Central memory CD8-positive, alpha-beta T cell (primary cell): ENCODE measurements at regions not wholly inside any gene's neighbourhood (a gene's known extent, or its start where the extent isn't known, plus 50 kb on each side); places are given as distances from the start of the nearest gene placed in this dataset.

Experiments used
- ATAC-seq: fragments of 150-1000 bp; cut with Tn5 transposase; replicated peaks from 2 replicates; pipeline ENCODE4 v1.10.0; 2022; ENCODE audit warnings: mild to moderate bottlenecking, moderate FRiP score, moderate number of reproducible peaks; ENCODE audit not compliant: poor library complexity, severe bottlenecking; ENCODE audit errors: extremely low read depth
- DNase-seq, 2 donors: peaks; one replicate each; pipeline ENCODE4 v3.0.0; 2021; ENCODE audit warnings: low spot score in 2 of 2
- H3K27ac Mint-ChIP-seq: one replicate; pipeline ENCODE4 v1.8.0; 2022; ENCODE audit warnings: low read depth, mild to moderate bottlenecking, moderate library complexity, mixed read lengths
- H3K27me3 Mint-ChIP-seq: one replicate; pipeline ENCODE4 v1.8.0; 2022; ENCODE audit warnings: mixed read lengths
- H3K36me3 Mint-ChIP-seq: one replicate; pipeline ENCODE4 v1.8.0; 2022; ENCODE audit warnings: mild to moderate bottlenecking, moderate library complexity, mixed read lengths; ENCODE audit not compliant: insufficient read depth
- H3K4me1 Mint-ChIP-seq: one replicate; pipeline ENCODE4 v1.8.0; 2022; ENCODE audit warnings: mixed read lengths
- H3K4me3 Mint-ChIP-seq: one replicate; pipeline ENCODE4 v1.8.0; 2022; ENCODE audit warnings: mild to moderate bottlenecking, moderate library complexity, mixed read lengths
- H3K9me3 Mint-ChIP-seq: one replicate; pipeline ENCODE4 v1.8.0; 2022; ENCODE audit warnings: mixed read lengths

DNA sequence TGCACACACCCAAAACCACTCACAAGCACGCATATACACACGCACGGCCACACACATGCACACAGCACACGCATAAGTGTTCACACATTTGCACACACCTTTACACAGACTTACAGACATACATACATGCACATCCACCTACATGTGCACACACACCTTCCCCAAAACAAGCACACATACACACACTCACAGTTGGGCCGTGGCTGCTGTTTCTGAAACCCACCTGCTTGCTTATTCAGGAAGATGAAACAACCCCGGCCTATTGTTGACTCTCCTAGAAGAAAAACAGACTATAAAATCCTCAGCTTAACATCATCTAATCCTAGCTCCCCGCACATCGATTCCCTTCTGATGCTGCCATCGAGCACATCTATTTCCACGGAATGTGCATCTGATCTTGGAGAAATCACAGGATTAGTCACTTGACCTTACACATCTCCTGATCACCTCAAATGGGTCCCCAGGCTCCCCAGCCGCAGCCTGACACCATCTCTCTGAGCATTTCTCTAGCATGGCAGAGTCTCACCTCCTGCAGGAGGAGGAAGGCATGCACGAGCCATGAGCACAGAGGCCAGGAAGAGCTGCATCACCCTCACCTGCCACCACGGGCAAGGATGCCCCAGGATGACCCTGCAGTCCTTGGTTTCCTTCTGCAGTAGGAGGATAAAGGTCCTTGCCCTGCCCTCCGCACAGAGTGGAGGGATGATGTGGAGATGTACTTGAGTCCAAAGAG lies 105.8 kb upstream of the CDH5 start:
- Mint-ChIP-seq H3K27me3 (peaks cover 26% of the 10 kb centered on the region), H3K4me1 (no peaks in the 10 kb centered on the region), H3K4me3 (no peak overlapping the region), H3K36me3 (peaks cover 1% of the 10 kb centered on the region), H3K9me3 (no peaks in the 10 kb centered on the region), H3K27ac (no peak overlapping the region)
- DNase-seq (no peak), ATAC-seq (no peak)

DNA sequence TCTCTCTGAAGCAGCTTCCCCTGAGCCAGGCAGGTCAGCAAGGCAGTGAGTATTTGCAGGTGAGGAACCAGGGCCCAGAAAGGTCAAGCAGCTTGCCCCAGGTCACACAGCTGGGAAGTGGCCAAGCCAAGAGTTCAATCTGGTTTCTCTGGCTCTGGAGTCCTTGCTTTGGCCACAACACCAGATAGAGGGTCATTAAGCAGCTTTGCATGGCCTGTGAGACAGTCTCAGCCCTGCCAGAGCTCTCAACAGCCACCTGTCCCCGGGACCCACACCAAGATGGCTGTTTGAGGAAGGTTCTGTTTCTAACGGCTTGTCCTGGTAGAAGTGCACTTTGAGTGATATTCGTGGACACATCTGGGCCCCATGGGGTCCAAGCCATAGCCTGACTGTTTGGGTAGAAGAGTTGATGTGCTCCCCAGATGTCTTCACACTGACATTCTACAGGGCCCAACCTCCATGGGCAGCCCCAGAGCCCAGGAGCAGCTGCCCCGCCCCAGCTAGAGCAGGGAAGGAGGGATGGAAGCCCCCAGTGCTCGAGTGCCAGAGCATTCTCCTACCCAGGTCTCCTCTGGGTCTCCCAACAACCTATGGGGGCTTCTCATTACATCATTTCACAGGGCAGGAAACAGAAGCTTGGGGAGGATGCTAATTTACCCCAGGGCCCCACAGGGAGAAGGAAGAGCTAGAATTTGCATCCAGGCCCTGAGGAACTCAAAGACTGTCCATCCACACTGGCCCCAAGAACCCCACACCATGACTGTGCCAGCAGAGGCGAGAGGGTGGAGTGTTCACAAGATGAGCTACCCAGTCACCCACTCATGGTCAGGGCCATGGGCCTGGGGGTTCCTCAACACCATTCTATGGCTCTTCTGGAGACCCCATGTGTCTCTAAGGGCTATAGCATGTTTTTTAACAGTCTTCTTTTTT lies 107.3 kb upstream of the CDH5 start:
- Mint-ChIP-seq H3K9me3 (no peaks in the 10 kb centered on the region), H3K36me3 (no peaks in the 10 kb centered on the region), H3K27ac (no peak overlapping the region), H3K4me1 (no peaks in the 10 kb centered on the region), H3K4me3 (no peak overlapping the region), H3K27me3 (peaks cover 14% of the 10 kb centered on the region)
- DNase-seq, result no peak
- ATAC-seq, result no peak

DNA sequence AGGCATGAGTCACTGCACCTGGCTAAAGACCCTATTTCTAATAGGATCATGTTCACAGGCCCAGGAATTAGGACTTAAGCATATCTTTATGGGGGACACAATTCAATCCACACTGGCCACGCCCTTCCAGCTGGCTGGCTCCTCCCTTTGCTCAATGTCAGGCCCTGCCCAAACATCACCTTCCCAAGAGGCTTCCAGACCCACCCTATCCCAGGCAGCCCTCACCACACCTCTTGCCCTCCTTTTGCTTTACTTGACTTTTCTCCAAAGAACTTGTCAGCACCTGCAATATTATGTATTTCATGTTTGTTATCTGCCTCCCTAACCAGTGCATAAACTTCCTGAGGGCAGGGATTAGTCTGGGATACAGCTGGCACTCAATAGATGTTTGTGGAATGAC lies 109.6 kb upstream of the CDH5 start:
- DNase-seq, result no peak
- no peak overlapping the region for H3K27ac Mint-ChIP-seq
- no peak for ATAC-seq
- no peaks in the 10 kb centered on the region for H3K4me1 Mint-ChIP-seq
- H3K9me3 Mint-ChIP-seq, result no peaks in the 10 kb centered on the region
- peaks cover 18% of the 10 kb centered on the region for H3K27me3 Mint-ChIP-seq
- H3K36me3 Mint-ChIP-seq, result no peaks in the 10 kb centered on the region
- H3K4me3 Mint-ChIP-seq, result no peak overlapping the region

DNA sequence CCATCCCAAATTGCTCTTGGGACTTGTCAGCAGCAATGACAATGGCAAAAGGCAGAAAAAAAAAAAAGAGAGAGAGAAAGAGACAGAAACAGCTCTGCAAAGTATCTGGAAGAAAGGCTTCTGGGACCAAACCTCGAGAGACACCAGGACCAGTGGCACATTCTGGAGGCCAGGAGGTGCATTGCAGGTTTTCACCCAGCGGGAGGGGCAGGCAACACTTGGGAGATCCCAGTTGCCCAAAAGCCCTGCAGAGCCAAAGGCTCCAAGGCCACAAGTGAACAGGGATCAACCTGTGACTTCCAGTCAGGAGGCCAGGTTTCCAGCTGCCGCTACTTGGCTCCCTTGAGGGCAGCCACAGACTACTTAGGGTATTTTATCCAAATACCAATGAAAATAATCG lies 110.8 kb upstream of the CDH5 start:
- no peak overlapping the region for H3K27ac Mint-ChIP-seq
- H3K9me3 Mint-ChIP-seq, result no peaks in the 10 kb centered on the region
- no peaks in the 10 kb centered on the region for H3K36me3 Mint-ChIP-seq
- no peaks in the 10 kb centered on the region for H3K4me1 Mint-ChIP-seq
- DNase-seq (no peak), ATAC-seq (no peak)
- peaks cover 24% of the 10 kb centered on the region for H3K27me3 Mint-ChIP-seq
- H3K4me3 Mint-ChIP-seq, result no peak overlapping the region

DNA sequence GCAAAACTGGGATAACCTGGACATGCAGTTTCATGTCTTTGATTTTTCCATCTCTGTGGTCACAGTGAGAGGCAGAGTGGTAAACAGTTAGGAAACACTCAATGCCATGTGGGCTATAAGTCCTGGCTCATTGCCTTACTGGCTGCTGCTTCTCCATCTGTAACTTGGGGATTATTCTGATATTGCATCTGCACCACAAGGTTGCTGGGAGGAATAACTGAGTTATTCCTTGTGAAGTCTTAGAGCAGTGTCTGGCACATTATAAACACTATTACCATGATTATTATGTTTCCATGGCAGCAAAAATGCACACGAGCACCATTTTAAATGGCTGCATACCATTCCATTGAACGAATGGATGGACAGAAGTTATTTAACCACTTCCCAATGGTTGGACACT lies 111.7 kb upstream of the CDH5 start:
- Mint-ChIP-seq H3K27ac (no peak overlapping the region), H3K9me3 (no peaks in the 10 kb centered on the region), H3K36me3 (no peaks in the 10 kb centered on the region), H3K27me3 (peaks cover 25% of the 10 kb centered on the region), H3K4me3 (no peak overlapping the region), H3K4me1 (no peaks in the 10 kb centered on the region)
- DNase-seq (no peak), ATAC-seq (no peak)

DNA sequence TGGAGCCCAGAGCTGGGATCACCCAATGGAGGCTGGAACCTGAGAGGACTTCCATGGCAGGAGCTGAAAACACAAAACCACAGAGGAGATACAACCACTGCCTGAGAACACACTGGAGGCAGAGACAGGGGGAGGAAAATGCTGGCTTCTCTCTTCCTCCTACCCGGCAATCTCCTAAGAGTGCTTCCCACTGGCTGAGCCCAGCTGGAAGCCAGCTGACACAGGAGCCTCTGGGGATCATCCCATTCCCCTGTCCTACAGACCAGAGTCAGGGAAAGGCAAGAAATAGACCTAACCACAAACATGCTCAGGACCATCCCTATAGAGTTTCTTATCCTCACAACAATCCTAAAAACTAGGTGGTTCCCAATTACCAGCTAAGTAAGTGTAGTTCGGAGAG lies 112.4 kb upstream of the CDH5 start:
- H3K4me3 Mint-ChIP-seq, result no peak overlapping the region
- ATAC-seq, result no peak
- no peaks in the 10 kb centered on the region for H3K36me3 Mint-ChIP-seq
- no peaks in the 10 kb centered on the region for H3K9me3 Mint-ChIP-seq
- no peak overlapping the region for H3K27ac Mint-ChIP-seq
- peaks cover 31% of the 10 kb centered on the region for H3K27me3 Mint-ChIP-seq
- no peaks in the 10 kb centered on the region for H3K4me1 Mint-ChIP-seq
- no peak for DNase-seq

DNA sequence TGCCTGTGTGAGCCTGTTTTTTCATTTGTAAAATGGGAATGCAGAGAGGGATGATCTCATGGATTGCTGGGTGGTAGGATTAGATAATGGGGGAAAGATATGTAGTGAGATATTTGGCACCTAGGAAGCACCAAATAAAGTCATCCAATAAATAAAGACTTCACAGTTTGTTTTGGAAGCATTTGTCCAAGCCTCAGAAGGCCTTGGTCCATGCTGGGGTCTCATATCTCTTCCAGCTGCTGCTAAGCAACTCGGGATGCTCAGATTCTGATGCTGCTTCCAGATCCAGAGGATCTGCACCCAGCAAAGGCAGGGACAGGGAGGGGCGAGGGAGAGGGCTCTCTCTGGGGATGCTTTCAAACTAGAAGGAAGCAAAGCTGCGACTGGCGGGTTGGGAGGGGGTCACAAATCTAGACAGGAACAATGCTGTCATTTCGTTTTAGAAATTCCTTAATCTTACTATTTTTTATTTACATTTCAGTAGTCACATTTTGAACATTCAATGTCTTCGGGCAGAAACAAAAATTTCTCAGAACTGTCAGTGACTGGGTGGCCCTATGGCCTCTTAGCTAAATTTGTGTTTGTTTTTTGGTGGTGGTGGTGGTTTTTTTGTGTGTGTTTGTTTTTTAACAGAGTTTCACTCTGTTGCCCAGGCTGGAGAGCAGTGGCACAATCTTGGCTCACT lies 114.9 kb upstream of the CDH5 start:
- Mint-ChIP-seq H3K27ac (no peak overlapping the region), H3K4me1 (no peaks in the 10 kb centered on the region), H3K9me3 (no peaks in the 10 kb centered on the region), H3K4me3 (no peak overlapping the region), H3K36me3 (no peaks in the 10 kb centered on the region), H3K27me3 (peaks cover 35% of the 10 kb centered on the region)
- no peak for DNase-seq
- ATAC-seq, result no peak

DNA sequence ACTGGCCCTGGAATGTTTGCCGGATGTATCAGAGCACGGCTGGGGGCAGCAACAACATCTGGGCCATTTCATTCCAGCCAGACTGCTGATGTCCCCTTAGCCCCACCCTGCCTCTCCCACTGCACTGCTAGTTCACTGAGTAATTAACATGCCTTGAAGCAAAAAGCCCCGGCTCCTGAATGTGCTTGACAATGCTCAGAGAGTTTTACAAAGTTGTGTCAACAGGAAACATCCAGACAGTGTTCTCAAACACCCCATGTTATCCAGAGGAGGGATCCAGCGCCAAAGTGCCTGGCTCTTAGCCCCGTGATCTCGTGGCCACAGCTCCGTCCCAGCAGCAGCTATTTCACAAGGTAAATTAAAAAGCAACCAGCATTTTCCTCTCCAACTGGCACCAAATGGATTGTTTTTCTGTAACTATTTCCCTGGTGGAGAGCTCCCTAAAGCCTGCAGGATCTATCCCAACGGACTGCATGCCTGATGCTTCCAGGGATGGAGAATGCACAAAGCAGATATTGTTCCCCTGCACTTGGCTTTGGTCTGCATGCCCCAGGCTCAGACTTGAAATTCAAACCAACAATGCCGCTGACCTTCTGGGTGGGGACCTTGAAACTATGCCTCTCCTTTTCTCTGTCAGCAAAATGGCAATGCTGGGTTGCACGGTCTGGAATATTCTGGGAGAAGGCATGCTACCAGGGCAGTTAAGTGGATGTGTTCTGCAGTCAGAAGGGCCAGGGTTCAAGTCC lies 115.6 kb upstream of the CDH5 start:
- Mint-ChIP-seq H3K27ac (no peak overlapping the region), H3K4me3 (no peak overlapping the region), H3K4me1 (no peaks in the 10 kb centered on the region), H3K27me3 (peaks cover 35% of the 10 kb centered on the region), H3K9me3 (no peaks in the 10 kb centered on the region), H3K36me3 (no peaks in the 10 kb centered on the region)
- ATAC-seq (no peak), DNase-seq (no peak)

DNA sequence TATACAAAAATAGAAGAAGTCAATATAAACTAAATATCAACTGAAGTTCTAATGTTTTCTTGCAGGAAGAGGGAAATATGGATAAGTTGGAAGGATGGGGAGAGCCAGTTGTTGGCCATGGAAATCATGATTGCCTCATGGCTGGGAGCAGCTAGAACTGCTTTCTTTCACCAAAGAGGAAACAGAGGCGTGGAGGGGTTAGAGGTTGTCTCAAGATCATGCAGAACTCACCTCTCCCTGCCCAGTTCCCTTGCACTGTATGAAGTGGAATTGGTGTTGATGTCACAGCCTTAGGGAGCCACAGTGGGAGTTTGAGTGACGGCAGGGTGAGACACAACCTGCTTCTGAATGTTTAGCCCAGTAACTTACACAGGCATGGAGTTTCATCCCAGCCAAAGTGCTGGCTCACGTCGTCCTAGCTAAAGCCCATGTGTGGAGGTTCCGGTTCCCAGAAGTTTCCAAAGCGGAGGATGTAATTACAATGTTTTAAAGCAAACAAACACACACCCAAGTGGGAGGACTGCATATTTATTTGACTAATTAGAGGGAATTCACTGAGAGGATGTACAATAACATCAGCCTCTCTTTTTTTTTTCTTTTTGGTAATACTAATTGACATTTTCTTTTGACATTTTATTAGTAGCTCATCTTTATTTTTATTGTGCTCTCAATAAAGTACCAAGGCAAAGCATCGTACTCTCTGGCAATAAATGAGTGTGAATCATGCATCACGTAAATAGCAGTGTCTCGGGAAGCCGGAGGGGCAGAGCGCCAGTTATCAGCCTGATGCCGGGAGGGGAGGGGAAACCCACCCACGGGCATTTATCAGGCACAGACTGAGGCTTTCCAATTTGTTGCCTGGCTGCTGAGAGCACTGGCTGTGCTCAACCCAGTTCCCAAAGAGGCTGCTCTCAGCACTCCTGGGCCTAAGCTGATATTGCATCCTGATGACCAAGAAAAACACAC lies 118.7 kb upstream of the CDH5 start:
- Mint-ChIP-seq H3K4me1 (no peaks in the 10 kb centered on the region), H3K9me3 (no peaks in the 10 kb centered on the region), H3K36me3 (no peaks in the 10 kb centered on the region), H3K4me3 (no peak overlapping the region), H3K27ac (no peak overlapping the region), H3K27me3 (peaks cover 36% of the 10 kb centered on the region)
- ATAC-seq (no peak), DNase-seq (no peak)

DNA sequence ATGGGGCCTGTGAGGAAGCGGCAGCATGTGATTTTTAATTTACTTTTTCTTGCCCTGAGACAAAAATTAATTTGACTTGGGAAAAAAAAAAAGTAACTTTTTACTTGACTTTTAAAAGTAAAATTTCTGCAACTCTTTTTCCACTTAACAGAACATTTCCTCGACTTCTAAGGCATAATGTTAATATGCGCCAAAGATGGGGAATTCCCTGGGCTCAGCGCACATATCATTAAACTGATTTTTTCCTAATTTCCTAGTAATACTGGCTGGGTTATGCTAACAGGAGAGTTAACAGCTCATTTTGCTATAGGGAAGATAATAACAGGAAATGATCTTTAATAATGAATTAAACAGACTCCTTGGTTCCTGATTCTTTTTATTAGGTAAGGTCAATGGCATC lies 120.6 kb upstream of the CDH5 start:
- ATAC-seq, result no peak
- Mint-ChIP-seq H3K27ac (no peak overlapping the region), H3K9me3 (no peaks in the 10 kb centered on the region), H3K4me3 (no peak overlapping the region), H3K27me3 (peaks cover 24% of the 10 kb centered on the region), H3K36me3 (no peaks in the 10 kb centered on the region), H3K4me1 (no peaks in the 10 kb centered on the region)
- DNase-seq, result no peak

DNA sequence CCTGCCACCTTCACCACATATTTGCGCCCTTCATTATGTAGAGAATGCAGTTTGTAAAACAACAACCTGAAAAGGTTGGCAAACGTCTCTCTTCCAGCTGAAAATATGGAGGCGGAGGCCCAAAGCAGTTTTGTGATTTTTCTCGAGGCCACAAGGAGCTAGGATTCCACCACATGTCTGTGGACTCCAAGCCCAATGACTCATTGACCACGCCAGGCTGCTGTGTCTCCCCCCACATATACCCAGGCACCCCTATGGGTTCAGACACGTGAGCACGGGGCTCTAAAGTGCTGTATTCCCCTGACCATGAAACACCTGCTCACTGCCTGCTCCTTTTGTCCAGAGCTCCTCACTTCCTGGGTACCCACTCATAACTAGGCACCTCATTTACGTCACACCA lies 121.4 kb upstream of the CDH5 start:
- Mint-ChIP-seq H3K4me1 (no peaks in the 10 kb centered on the region), H3K9me3 (no peaks in the 10 kb centered on the region)

More for the DNA sequence above, 121.4 kb upstream of the CDH5 start:
- Mint-ChIP-seq H3K27ac (no peak overlapping the region), H3K36me3 (no peaks in the 10 kb centered on the region), H3K27me3 (peaks cover 32% of the 10 kb centered on the region), H3K4me3 (no peak overlapping the region)
- ATAC-seq, result no peak
- no peak for DNase-seq
